HUES6 (cell line): ENCODE measurements at regions not wholly inside any gene's neighbourhood (a gene's known extent, or its start where the extent isn't known, plus 50 kb on each side); places are given as distances from the start of the nearest gene placed in this dataset.

Experiments used
- H3K27ac ChIP-seq: 2 replicates; pipeline ENCODE4 v1.7.0; 2013; ENCODE audit warnings: low read depth, mild to moderate bottlenecking, low read length, inconsistent platforms
- H3K27me3 ChIP-seq: 2 replicates; pipeline ENCODE4 v1.6.1; 2013; ENCODE audit warnings: low read length; ENCODE audit not compliant: control insufficient read depth, insufficient read depth
- H3K36me3 ChIP-seq: 2 replicates; pipeline ENCODE4 v1.6.1; 2013; ENCODE audit warnings: low read length; ENCODE audit not compliant: control insufficient read depth, insufficient read depth
- H3K4me1 ChIP-seq: 2 replicates; pipeline ENCODE4 v1.6.1; 2013; ENCODE audit warnings: low read length; ENCODE audit not compliant: control insufficient read depth, insufficient read depth
- H3K4me3 ChIP-seq: 2 replicates; pipeline ENCODE4 v1.5.1; 2013; ENCODE audit warnings: low read depth, low read length
- H3K9ac ChIP-seq: one replicate; pipeline ENCODE4 v1.6.1; 2013; ENCODE audit warnings: mild to moderate bottlenecking, low read length
- H3K9me3 ChIP-seq: 2 replicates; pipeline ENCODE4 v1.6.1; 2013; ENCODE audit warnings: low read depth, low read length; ENCODE audit not compliant: control insufficient read depth, insufficient read depth

- Histone ChIP-seq H3K27me3 (peaks cover 2% of the 10 kb centered on the region; the same call in 1 of the 2 replicates), H3K4me3 (no peak overlapping the region), H3K9me3 (no peaks in the 10 kb centered on the region), H3K36me3 (no peaks in the 10 kb centered on the region), H3K9ac (no peak overlapping the region), H3K27ac (no peak overlapping the region), H3K4me1 (peaks cover 13% of the 10 kb centered on the region; the same call in 1 of the 2 replicates)
Observed at GRCh38 chr16:86905302-86905701, 327.0 kb downstream of the FOXL1 start.

GRCh38 chr16:86906623-86907022, 328.3 kb downstream of the FOXL1 start:
- H3K27me3 ChIP-seq, result peaks cover 2% of the 10 kb centered on the region; the same call in 1 of the 2 replicates
- H3K4me1 ChIP-seq, result peaks cover 12% of the 10 kb centered on the region; the same call in 1 of the 2 replicates
- no peak overlapping the region for H3K9ac ChIP-seq
- no peaks in the 10 kb centered on the region for H3K36me3 ChIP-seq
- no peak overlapping the region for H3K27ac ChIP-seq
- H3K4me3 ChIP-seq, result no peak overlapping the region
- no peaks in the 10 kb centered on the region for H3K9me3 ChIP-seq

GRCh38 chr16:86909359-86910160, 331.2 kb downstream of the FOXL1 start:
- Histone ChIP-seq H3K9me3 (no peaks in the 10 kb centered on the region), H3K4me3 (no peak overlapping the region), H3K27me3 (no peaks in the 10 kb centered on the region; the same call in 1 of the 2 replicates), H3K4me1 (no peaks in the 10 kb centered on the region), H3K9ac (no peak overlapping the region), H3K36me3 (no peaks in the 10 kb centered on the region), H3K27ac (no peak overlapping the region)

- Histone ChIP-seq H3K27me3 (no peaks in the 10 kb centered on the region), H3K4me3 (no peak overlapping the region), H3K27ac (no peak overlapping the region), H3K9ac (no peak overlapping the region), H3K4me1 (no peaks in the 10 kb centered on the region), H3K36me3 (no peaks in the 10 kb centered on the region), H3K9me3 (no peaks in the 10 kb centered on the region)
Observed at GRCh38 chr16:86910161-86910769, 331.9 kb downstream of the FOXL1 start.

- no peak overlapping the region for H3K4me3 ChIP-seq
- no peaks in the 10 kb centered on the region for H3K4me1 ChIP-seq
- H3K9ac ChIP-seq, result no peak overlapping the region
- no peak overlapping the region for H3K27ac ChIP-seq
- no peaks in the 10 kb centered on the region for H3K9me3 ChIP-seq
- no peaks in the 10 kb centered on the region for H3K27me3 ChIP-seq
- H3K36me3 ChIP-seq, result no peaks in the 10 kb centered on the region
Observed at GRCh38 chr16:86911437-86911958, 333.1 kb downstream of the FOXL1 start.

GRCh38 chr16:86913886-86914285, 335.5 kb downstream of the FOXL1 start:
- Histone ChIP-seq H3K9me3 (no peaks in the 10 kb centered on the region), H3K27me3 (no peaks in the 10 kb centered on the region), H3K9ac (no peak overlapping the region), H3K4me3 (no peak overlapping the region), H3K27ac (no peak overlapping the region), H3K36me3 (no peaks in the 10 kb centered on the region), H3K4me1 (no peaks in the 10 kb centered on the region)

- Histone ChIP-seq H3K9ac (no peak overlapping the region), H3K36me3 (no peaks in the 10 kb centered on the region), H3K9me3 (no peaks in the 10 kb centered on the region), H3K4me1 (no peaks in the 10 kb centered on the region; the same call in 1 of the 2 replicates), H3K27ac (no peak overlapping the region), H3K4me3 (no peak overlapping the region), H3K27me3 (no peaks in the 10 kb centered on the region)
Observed at GRCh38 chr16:86914876-86915717, 336.7 kb downstream of the FOXL1 start.

- no peaks in the 10 kb centered on the region; the same call in 1 of the 2 replicates for H3K4me1 ChIP-seq
- no peak overlapping the region for H3K9ac ChIP-seq
- no peaks in the 10 kb centered on the region for H3K36me3 ChIP-seq
- H3K27ac ChIP-seq, result no peak overlapping the region
- no peak overlapping the region for H3K4me3 ChIP-seq
- no peaks in the 10 kb centered on the region for H3K27me3 ChIP-seq
- peaks cover 14% of the 10 kb centered on the region for H3K9me3 ChIP-seq
Observed at GRCh38 chr16:86917471-86918365, 339.4 kb downstream of the FOXL1 start.

GRCh38 chr16:86918637-86919036, 340.3 kb downstream of the FOXL1 start:
- H3K27me3 ChIP-seq, result no peaks in the 10 kb centered on the region

GRCh38 chr16:86919078-86919477, 340.7 kb downstream of the FOXL1 start:
- no peaks in the 10 kb centered on the region for H3K36me3 ChIP-seq
- H3K4me3 ChIP-seq, result no peak overlapping the region
- no peak overlapping the region for H3K27ac ChIP-seq
- H3K9me3 ChIP-seq, result peaks cover 14% of the 10 kb centered on the region
- H3K27me3 ChIP-seq, result no peaks in the 10 kb centered on the region
- H3K4me1 ChIP-seq, result no peaks in the 10 kb centered on the region; the same call in 1 of the 2 replicates
- H3K9ac ChIP-seq, result no peak overlapping the region

More at GRCh38 chr16:86918637-86919036, 340.3 kb downstream of the FOXL1 start:
- Histone ChIP-seq H3K36me3 (no peaks in the 10 kb centered on the region), H3K4me3 (no peak overlapping the region), H3K4me1 (no peaks in the 10 kb centered on the region; the same call in 1 of the 2 replicates), H3K27ac (no peak overlapping the region), H3K9me3 (peaks cover 14% of the 10 kb centered on the region), H3K9ac (no peak overlapping the region)
